Transverse colon (tissue), 4 donors: ENCODE measurements at regions not wholly inside any gene's neighbourhood (a gene's known extent, or its start where the extent isn't known, plus 50 kb on each side); places are given as distances from the start of the nearest gene placed in this dataset.

Source experiments
- DNase-seq: peaks from one replicate; pipeline ENCODE4 v3.0.0-alpha.2; 2019
- H3K27ac ChIP-seq, 4 donors: fragments of 200-600 bp; sonication (generic); 2 replicates each; pipeline ENCODE4 v1.5.1; 2016 to 2018; ENCODE audit warnings: inconsistent platforms in 4 of 4
- H3K27me3 ChIP-seq: fragments of 200-600 bp; sonication (generic); 2 replicates; pipeline ENCODE4 v1.5.1; 2017; ENCODE audit warnings: inconsistent platforms
- H3K36me3 ChIP-seq, 4 donors: fragments of 200-600 bp; sonication (generic); 2 replicates each; pipeline ENCODE4 v1.5.1; 2017 to 2019; ENCODE audit warnings: inconsistent platforms in 4 of 4
- H3K4me1 ChIP-seq, 4 donors: fragments of 200-600 bp; sonication (generic); 2 replicates each; pipeline ENCODE4 v1.5.1; 2017 to 2020; ENCODE audit warnings: inconsistent platforms in 4 of 4
- H3K4me3 ChIP-seq, 4 donors: fragments of 200-600 bp; sonication (generic); 1 replicate in 1 of 4; 2 replicates in 3 of 4; pipeline versions ENCODE4 v1.5.1 to v1.6.1; 2017 to 2019; ENCODE audit warnings: inconsistent platforms in 4 of 4
- H3K9me3 ChIP-seq, 2 donors: fragments of 200-600 bp; sonication (generic); 2 replicates each; pipeline ENCODE4 v1.5.1; 2017 to 2019; ENCODE audit warnings: inconsistent platforms in 2 of 2
- EP300 ChIP-seq: sonication (generic); formaldehyde crosslinking; IDR thresholded peaks from one replicate; pipeline ENCODE4 v1.6.1; 2017; ENCODE audit warnings: antibody characterized with exemption, low read depth
- POLR2A ChIP-seq: fragments of 450-650 bp; IDR thresholded peaks from one replicate; pipeline ENCODE4 v1.6.1; 2016; ENCODE audit warnings: antibody characterized with exemption, mild to moderate bottlenecking, moderate library complexity
- POLR2AphosphoS5 ChIP-seq, 3 donors: sonication (generic); formaldehyde crosslinking; IDR thresholded peaks; one replicate each; pipeline ENCODE4 v1.6.1; 2016; ENCODE audit warnings: antibody characterized with exemption in 3 of 3
- WGBS, 2 donors: methylation state at CpG; one replicate each; pipeline ENCODE4 v1.1.5; 2018; ENCODE audit warnings: low coverage in 1 of 2; 5-methylcytosine and 5-hydroxymethylcytosine counted together
- in situ Hi-C, 4 donors: fragments of 200-750 bp; cut with MboI; loops; one replicate each; pipeline versions ENCODE4 v1.15.0 to v1.15.1; 2017; ENCODE audit warnings: low sequenced_read_pairs in 3 of 4, low pct_ligation_motif_present in 1 of 4, low pct_unique_long_range_greater_than_20kb in 1 of 4
- intact Hi-C: fragments of 100-400 bp; cut with DNase I; formaldehyde crosslinking; loops from one replicate; pipeline ENCODE4 v1.15.1; 2023; ENCODE audit warnings: low total_unique reads
- TF ChIP-seq, protein P1 (sequence below), 5 experiments: fragments of 200-600 bp in 3 of 5; fragments of 450-650 bp in 2 of 5; sonication (generic) in 3 of 5; IDR thresholded peaks; 1 replicate in 2 of 5; 2 replicates in 3 of 5; pipeline ENCODE4 v1.5.1; 2016 to 2017; ENCODE audit warnings: antibody characterized with exemption in 5 of 5, inconsistent platforms in 3 of 5, mild to moderate bottlenecking in 2 of 5, moderate library complexity in 1 of 5

DNA sequence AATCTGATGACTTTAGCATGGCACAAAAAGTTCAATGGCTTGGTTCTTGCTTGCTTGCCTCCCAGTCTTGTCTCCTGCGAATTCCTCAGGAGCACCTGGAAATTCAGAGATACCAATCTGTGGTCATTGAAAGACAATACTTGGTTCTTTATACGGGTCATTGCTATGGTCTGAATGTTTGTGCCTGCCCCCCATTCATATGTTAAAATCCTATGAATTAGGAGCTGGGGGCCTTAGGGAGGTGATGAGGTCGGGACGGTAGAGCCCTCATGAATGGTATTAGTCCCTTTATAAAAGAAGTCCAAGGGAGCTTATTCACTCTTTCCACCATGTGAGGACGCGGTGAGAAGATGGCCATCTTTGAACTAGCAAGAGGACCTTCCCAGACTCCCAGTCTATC lies 721.8 kb downstream of the UTRN start:
- Histone ChIP-seq H3K27ac (no peak overlapping the region), H3K4me3 (no peak overlapping the region), H3K4me1 (no peaks in the 10 kb centered on the region), H3K27me3 (no peaks in the 10 kb centered on the region), H3K9me3 (no peaks in the 10 kb centered on the region), H3K36me3 (no peaks in the 10 kb centered on the region)
- TF ChIP-seq, protein P1, sequence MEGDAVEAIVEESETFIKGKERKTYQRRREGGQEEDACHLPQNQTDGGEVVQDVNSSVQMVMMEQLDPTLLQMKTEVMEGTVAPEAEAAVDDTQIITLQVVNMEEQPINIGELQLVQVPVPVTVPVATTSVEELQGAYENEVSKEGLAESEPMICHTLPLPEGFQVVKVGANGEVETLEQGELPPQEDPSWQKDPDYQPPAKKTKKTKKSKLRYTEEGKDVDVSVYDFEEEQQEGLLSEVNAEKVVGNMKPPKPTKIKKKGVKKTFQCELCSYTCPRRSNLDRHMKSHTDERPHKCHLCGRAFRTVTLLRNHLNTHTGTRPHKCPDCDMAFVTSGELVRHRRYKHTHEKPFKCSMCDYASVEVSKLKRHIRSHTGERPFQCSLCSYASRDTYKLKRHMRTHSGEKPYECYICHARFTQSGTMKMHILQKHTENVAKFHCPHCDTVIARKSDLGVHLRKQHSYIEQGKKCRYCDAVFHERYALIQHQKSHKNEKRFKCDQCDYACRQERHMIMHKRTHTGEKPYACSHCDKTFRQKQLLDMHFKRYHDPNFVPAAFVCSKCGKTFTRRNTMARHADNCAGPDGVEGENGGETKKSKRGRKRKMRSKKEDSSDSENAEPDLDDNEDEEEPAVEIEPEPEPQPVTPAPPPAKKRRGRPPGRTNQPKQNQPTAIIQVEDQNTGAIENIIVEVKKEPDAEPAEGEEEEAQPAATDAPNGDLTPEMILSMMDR (IDR thresholded peaks at IDR 0.05), result no peak
- no peak for TF ChIP-seq POLR2AphosphoS5 (IDR thresholded peaks at IDR 0.05)
- no peak for TF ChIP-seq POLR2A
- no peak for TF ChIP-seq EP300
- WGBS, 2 donors, result 82 to 94% methylated on average over 2 to 6 of the region's 6 CpGs
- no peak for DNase-seq
- in situ Hi-C loops, result no loop called here
- intact Hi-C loops, result no loop called here

DNA sequence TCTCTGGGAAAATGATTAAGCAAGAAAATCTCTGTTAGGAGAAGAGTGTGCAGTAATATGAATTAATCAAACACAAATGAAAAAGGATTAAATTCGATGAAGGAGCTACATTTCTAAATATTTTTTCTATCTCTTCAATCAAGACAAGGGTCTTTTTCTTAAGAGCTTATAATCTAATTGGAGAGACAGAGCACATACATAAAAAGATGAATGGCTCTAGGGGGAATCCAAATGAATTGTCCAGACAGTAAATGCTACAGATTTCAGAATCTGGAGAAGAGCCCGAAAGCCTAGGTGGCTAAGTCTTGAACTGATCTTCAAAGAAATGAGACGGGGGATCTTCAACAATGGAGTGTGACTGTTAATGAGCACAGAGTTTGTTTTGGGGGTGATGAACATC lies 723.6 kb downstream of the UTRN start:
- no peak for DNase-seq
- Histone ChIP-seq H3K4me1 (no peaks in the 10 kb centered on the region), H3K9me3 (no peaks in the 10 kb centered on the region), H3K27me3 (no peaks in the 10 kb centered on the region), H3K27ac (no peak overlapping the region), H3K36me3 (no peaks in the 10 kb centered on the region), H3K4me3 (no peak overlapping the region)
- intact Hi-C loops, result no loop called here
- TF ChIP-seq POLR2AphosphoS5 (IDR thresholded peaks at IDR 0.05) (no peak), EP300 (no peak)
- TF ChIP-seq, protein P1 (IDR thresholded peaks at IDR 0.05), result no peak
- WGBS, 2 donors, result 82 to 86% methylated on average over 3 of the region's 3 CpGs
- in situ Hi-C loops, result no loop called here

DNA sequence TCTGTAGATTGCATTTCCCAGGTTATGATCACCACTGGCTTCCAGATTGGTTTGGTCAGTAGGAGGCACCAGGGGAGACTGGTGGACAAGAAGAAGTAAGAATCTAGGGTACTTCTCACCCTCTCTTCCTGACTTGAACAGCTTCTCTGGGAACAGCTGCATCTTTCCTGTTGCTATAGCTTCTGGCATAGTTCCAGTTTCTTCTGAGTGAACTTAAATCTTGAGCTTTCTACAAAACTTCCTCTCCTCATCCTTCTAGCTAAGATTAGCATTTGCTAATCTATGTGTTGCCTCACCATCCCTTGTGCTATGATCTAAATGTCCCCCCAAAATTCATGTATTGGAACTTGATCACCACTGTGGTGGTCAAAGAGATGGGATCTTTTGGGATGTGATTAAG lies 724.6 kb downstream of the UTRN start:
- Histone ChIP-seq H3K4me3 (no peak overlapping the region), H3K36me3 (no peaks in the 10 kb centered on the region), H3K27ac (no peak overlapping the region), H3K27me3 (no peaks in the 10 kb centered on the region), H3K9me3 (no peaks in the 10 kb centered on the region), H3K4me1 (no peaks in the 10 kb centered on the region)
- DNase-seq, result no peak
- in situ Hi-C loops (no loop called here), intact Hi-C loops (no loop called here)
- TF ChIP-seq POLR2AphosphoS5 (IDR thresholded peaks at IDR 0.05), result no peak
- no peak for TF ChIP-seq POLR2A
- TF ChIP-seq, protein P1 (IDR thresholded peaks at IDR 0.05), result no peak

DNA sequence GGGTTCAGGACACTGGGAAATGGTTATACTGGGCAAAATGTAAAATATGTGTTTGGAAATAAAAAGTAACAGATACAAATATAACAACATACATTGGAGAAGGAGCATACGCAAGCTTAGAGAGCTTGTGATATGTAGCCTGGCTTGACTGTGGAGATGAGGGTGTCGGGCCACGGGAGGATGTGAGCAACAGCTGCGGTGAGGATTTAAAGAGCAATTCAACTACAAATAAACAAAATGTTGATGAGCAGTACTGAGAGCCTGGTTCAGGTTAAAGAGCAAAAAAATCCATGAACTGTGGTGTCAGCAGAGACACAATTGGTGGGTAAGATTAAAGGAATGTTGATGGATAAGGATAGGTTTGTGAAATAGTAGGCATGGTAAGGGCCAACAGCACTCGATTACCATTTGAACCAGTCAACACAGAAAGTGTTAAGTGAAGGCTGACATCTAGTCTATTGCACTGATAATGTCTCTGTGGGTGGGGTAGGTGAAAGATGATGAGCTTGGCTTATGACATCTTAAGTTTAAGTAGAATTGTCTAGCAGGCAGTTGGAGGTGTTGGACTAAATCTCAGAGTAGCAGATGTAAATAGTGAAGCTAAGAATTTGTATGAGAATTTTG lies 723.2 kb downstream of the EPM2A start:
- H3K4me3 ChIP-seq, result no peak overlapping the region
- intact Hi-C loops, result no loop called here
- H3K27ac ChIP-seq, result no peak overlapping the region
- in situ Hi-C loops, result no loop called here
- 48 to 75% methylated on average over 5 of the region's 5 CpGs for WGBS, 2 donors
- no peaks in the 10 kb centered on the region for H3K9me3 ChIP-seq
- DNase-seq, result no peak
- no peaks in the 10 kb centered on the region for H3K36me3 ChIP-seq
- TF ChIP-seq POLR2A (no peak), POLR2AphosphoS5 (IDR thresholded peaks at IDR 0.05) (no peak)
- TF ChIP-seq, protein P1 (IDR thresholded peaks at IDR 0.05), result no peak
- H3K4me1 ChIP-seq, result peaks cover 0 to 5% (median 0%) of the 10 kb centered on the region in 4 donors
- H3K27me3 ChIP-seq, result no peaks in the 10 kb centered on the region
